ENCODE measurements at regions not wholly inside any gene's neighbourhood (a gene's known extent, or its start where the extent isn't known, plus 50 kb on each side); places are given as distances from the start of the nearest gene placed in this dataset.

- TF ChIP-seq, protein P1, sequence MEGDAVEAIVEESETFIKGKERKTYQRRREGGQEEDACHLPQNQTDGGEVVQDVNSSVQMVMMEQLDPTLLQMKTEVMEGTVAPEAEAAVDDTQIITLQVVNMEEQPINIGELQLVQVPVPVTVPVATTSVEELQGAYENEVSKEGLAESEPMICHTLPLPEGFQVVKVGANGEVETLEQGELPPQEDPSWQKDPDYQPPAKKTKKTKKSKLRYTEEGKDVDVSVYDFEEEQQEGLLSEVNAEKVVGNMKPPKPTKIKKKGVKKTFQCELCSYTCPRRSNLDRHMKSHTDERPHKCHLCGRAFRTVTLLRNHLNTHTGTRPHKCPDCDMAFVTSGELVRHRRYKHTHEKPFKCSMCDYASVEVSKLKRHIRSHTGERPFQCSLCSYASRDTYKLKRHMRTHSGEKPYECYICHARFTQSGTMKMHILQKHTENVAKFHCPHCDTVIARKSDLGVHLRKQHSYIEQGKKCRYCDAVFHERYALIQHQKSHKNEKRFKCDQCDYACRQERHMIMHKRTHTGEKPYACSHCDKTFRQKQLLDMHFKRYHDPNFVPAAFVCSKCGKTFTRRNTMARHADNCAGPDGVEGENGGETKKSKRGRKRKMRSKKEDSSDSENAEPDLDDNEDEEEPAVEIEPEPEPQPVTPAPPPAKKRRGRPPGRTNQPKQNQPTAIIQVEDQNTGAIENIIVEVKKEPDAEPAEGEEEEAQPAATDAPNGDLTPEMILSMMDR (conservative IDR thresholded peaks at IDR 0.05; ENCODE audit: low read depth, low read length): no peak
- TF ChIP-seq POLR2A (IDR thresholded peaks at IDR 0.05; ENCODE audit: low read depth, low read length): no peak
- no peak for TF ChIP-seq SMC3 (IDR thresholded peaks at IDR 0.05; ENCODE audit: low read depth, low read length)
- no peak for TF ChIP-seq RAD21 (IDR thresholded peaks at IDR 0.05; ENCODE audit: low read length)
- TF ChIP-seq, protein P2, sequence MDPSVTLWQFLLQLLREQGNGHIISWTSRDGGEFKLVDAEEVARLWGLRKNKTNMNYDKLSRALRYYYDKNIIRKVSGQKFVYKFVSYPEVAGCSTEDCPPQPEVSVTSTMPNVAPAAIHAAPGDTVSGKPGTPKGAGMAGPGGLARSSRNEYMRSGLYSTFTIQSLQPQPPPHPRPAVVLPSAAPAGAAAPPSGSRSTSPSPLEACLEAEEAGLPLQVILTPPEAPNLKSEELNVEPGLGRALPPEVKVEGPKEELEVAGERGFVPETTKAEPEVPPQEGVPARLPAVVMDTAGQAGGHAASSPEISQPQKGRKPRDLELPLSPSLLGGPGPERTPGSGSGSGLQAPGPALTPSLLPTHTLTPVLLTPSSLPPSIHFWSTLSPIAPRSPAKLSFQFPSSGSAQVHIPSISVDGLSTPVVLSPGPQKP (IDR thresholded peaks at IDR 0.05; ENCODE audit: borderline replicate concordance, low read depth, low read length): no peak
- no peak for TF ChIP-seq CHD1 (IDR thresholded peaks at IDR 0.05; ENCODE audit: low read depth, low read length)
- no peak for TF ChIP-seq CEBPB (IDR thresholded peaks at IDR 0.05; ENCODE audit: low read depth, low read length)
- no peak for TF ChIP-seq MAZ (IDR thresholded peaks at IDR 0.05; ENCODE audit: borderline replicate concordance, low read depth, low read length)
Observed at GRCh38 chr10:2963889-2964631, 103.3 kb upstream of the PFKP start.
